Endothelial cell (in vitro differentiated cells): ENCODE measurements at regions not wholly inside any gene's neighbourhood (a gene's known extent, or its start where the extent isn't known, plus 50 kb on each side); places are given as distances from the start of the nearest gene placed in this dataset.

Source experiments
- DNase-seq: peaks from one replicate; pipeline ENCODE4 v3.0.0; 2021; ENCODE audit warnings: low spot score
- H3K27ac Mint-ChIP-seq: one replicate; pipeline ENCODE4 v1.8.0; 2021; ENCODE audit warnings: mixed read lengths, inconsistent platforms; ENCODE audit not compliant: unreplicated experiment
- H3K27me3 Mint-ChIP-seq: one replicate; pipeline ENCODE4 v1.8.0; 2021; ENCODE audit warnings: mild to moderate bottlenecking, moderate library complexity, mixed read lengths, inconsistent platforms; ENCODE audit not compliant: unreplicated experiment
- H3K36me3 Mint-ChIP-seq: one replicate; pipeline ENCODE4 v1.8.0; 2021; ENCODE audit warnings: mild to moderate bottlenecking, low read depth, mixed read lengths, inconsistent platforms; ENCODE audit not compliant: unreplicated experiment
- H3K4me1 Mint-ChIP-seq: one replicate; pipeline ENCODE4 v1.8.0; 2021; ENCODE audit warnings: mild to moderate bottlenecking, mixed read lengths, inconsistent platforms; ENCODE audit not compliant: unreplicated experiment
- H3K4me3 Mint-ChIP-seq: one replicate; pipeline ENCODE4 v1.8.0; 2021; ENCODE audit warnings: mild to moderate bottlenecking, mixed read lengths, inconsistent platforms; ENCODE audit not compliant: unreplicated experiment
- H3K9me3 Mint-ChIP-seq: one replicate; pipeline ENCODE4 v1.8.0; 2021; ENCODE audit warnings: mixed read lengths, inconsistent platforms; ENCODE audit not compliant: unreplicated experiment
- TF ChIP-seq, protein P1 (sequence below): fragments of 200-600 bp; sonication (generic); IDR thresholded peaks from one replicate; pipeline ENCODE4 v1.5.0; 2021; ENCODE audit warnings: antibody characterized with exemption; ENCODE audit not compliant: unreplicated experiment

DNA sequence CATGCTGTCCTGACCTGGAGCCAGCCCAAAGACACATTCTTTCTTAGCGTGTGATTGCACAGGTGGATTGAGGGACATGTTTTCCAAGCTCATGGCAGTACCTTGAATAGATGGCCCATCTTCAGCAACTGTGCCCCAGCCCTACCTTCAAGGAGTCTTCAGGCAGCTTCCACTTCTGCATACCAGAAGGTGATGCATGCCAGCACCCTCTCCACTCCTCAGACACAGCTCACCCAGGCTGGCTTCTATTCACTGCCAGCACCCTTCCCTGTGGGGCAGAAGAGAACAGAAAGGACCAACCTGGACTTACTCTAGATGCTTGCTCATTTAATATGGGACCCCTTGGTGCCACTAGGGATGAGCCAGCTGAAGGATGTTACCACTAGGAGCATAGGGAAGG, 466.4 kb upstream of the ISX start:
- no peak overlapping the region for H3K4me3 Mint-ChIP-seq
- H3K27ac Mint-ChIP-seq = no peak overlapping the region
- H3K27me3 Mint-ChIP-seq = no peaks in the 10 kb centered on the region
- no peaks in the 10 kb centered on the region for H3K36me3 Mint-ChIP-seq
- TF ChIP-seq, protein P1, sequence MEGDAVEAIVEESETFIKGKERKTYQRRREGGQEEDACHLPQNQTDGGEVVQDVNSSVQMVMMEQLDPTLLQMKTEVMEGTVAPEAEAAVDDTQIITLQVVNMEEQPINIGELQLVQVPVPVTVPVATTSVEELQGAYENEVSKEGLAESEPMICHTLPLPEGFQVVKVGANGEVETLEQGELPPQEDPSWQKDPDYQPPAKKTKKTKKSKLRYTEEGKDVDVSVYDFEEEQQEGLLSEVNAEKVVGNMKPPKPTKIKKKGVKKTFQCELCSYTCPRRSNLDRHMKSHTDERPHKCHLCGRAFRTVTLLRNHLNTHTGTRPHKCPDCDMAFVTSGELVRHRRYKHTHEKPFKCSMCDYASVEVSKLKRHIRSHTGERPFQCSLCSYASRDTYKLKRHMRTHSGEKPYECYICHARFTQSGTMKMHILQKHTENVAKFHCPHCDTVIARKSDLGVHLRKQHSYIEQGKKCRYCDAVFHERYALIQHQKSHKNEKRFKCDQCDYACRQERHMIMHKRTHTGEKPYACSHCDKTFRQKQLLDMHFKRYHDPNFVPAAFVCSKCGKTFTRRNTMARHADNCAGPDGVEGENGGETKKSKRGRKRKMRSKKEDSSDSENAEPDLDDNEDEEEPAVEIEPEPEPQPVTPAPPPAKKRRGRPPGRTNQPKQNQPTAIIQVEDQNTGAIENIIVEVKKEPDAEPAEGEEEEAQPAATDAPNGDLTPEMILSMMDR = no peak
- DNase-seq = no peak
- peaks cover 32% of the 10 kb centered on the region for H3K9me3 Mint-ChIP-seq
- no peaks in the 10 kb centered on the region for H3K4me1 Mint-ChIP-seq

- no peaks in the 10 kb centered on the region for H3K4me1 Mint-ChIP-seq
- H3K9me3 Mint-ChIP-seq = peaks cover 27% of the 10 kb centered on the region
Measured at GRCh38 chr22:34604312-34604711, 461.6 kb upstream of the ISX start.

DNA sequence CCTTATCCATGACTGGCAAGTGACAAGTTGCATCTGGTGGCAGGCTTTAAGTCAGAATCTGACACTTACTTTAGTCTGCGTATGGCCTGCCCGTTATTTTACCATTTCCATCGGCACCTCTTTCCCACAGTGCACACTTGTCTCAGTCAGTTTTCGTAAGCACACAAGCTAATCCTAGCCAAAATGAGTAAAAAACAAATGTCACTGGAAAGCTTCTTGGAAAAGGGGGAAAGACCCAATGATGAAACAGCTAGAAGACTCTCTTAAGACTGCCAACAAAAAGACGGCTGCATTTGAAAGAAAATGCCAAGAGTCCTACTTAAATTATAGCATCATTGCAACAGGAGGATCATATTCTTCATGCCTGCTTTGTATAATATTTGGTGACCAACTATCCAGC, 457.9 kb upstream of the ISX start:
- Mint-ChIP-seq H3K4me1 (no peaks in the 10 kb centered on the region), H3K9me3 (peaks cover 39% of the 10 kb centered on the region), H3K27ac (no peak overlapping the region), H3K36me3 (peaks cover 8% of the 10 kb centered on the region), H3K27me3 (no peaks in the 10 kb centered on the region), H3K4me3 (no peak overlapping the region)
- no peak for DNase-seq
- TF ChIP-seq, protein P1 = no peak

More at GRCh38 chr22:34604312-34604711, 461.6 kb upstream of the ISX start:
- DNase-seq = no peak
- Mint-ChIP-seq H3K27ac (no peak overlapping the region), H3K27me3 (no peaks in the 10 kb centered on the region), H3K4me3 (no peak overlapping the region), H3K36me3 (peaks cover 8% of the 10 kb centered on the region)
- TF ChIP-seq, protein P1 = no peak

DNA sequence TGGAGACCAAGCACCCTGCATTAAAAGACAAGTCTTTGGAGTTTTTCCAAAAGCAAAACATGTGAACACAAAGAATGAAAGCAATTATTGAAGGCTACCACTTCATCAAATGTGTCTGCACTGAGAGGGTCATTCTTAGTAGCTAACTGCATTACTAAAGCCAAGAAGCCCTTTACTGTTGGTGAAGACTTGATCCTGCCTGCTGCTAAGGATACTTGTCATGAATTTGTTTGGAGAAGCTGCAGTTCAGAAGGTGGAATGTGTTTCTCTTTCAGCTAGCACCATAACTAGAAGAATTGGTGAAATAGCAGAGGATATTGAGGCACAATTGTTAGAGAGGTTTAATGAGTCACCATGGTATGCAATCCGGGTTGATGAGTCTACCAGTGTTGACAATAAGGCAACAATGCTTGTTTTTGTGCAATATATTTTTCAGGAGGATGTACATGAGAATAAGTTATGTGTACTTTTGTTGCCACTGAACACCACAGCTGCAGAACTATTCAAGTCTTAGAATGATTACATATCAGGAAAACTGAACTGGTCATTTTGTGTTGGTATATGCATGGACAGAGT, 457.3 kb upstream of the ISX start:
- Mint-ChIP-seq H3K4me3 (no peak overlapping the region), H3K27me3 (no peaks in the 10 kb centered on the region), H3K27ac (no peak overlapping the region), H3K36me3 (peaks cover 8% of the 10 kb centered on the region), H3K9me3 (peaks cover 39% of the 10 kb centered on the region), H3K4me1 (no peaks in the 10 kb centered on the region)
- TF ChIP-seq, protein P1 = no peak
- no peak for DNase-seq

GRCh38 chr22:34609646-34610045, 456.3 kb upstream of the ISX start:
- Mint-ChIP-seq H3K4me1 (no peaks in the 10 kb centered on the region), H3K9me3 (peaks cover 32% of the 10 kb centered on the region), H3K36me3 (peaks cover 8% of the 10 kb centered on the region)

More at GRCh38 chr22:34609646-34610045, 456.3 kb upstream of the ISX start:
- no peak overlapping the region for H3K27ac Mint-ChIP-seq
- no peak overlapping the region for H3K4me3 Mint-ChIP-seq
- H3K27me3 Mint-ChIP-seq = no peaks in the 10 kb centered on the region
- DNase-seq = no peak
- TF ChIP-seq, protein P1 = no peak
